HL-60 (cell line): ENCODE measurements at regions not wholly inside any gene's neighbourhood (a gene's known extent, or its start where the extent isn't known, plus 50 kb on each side); places are given as distances from the start of the nearest gene placed in this dataset.

Source experiments
- DNase-seq, 2 experiments: peaks; one replicate each; pipeline ENCODE4 v3.0.0-alpha.2; 2010 to 2020; ENCODE audit warnings: low read depth in 1 of 2, low spot score in 1 of 2
- H3K27ac ChIP-seq: fragments of 250-450 bp; sonication (Bioruptor Pico); replicated peaks from 2 replicates; pipeline ENCODE4 v1.5.1; 2020; ENCODE audit warnings: mild to moderate bottlenecking, moderate library complexity
- H3K27me3 ChIP-seq: fragments of 250-450 bp; sonication (Bioruptor Pico); 2 replicates; pipeline ENCODE4 v1.5.1; 2021; ENCODE audit warnings: mild to moderate bottlenecking, moderate library complexity; ENCODE audit not compliant: insufficient read depth, poor library complexity, severe bottlenecking
- H3K4me3 ChIP-seq: replicated peaks from 2 replicates; pipeline ENCODE4 v1.5.1; 2011; ENCODE audit warnings: mild to moderate bottlenecking, control low read depth, low read length; ENCODE audit not compliant: insufficient read depth
- GABPA ChIP-seq: IDR thresholded peaks from 2 replicates; pipeline ENCODE4 v1.6.1; 2012; ENCODE audit warnings: low read depth
- POLR2AphosphoS5 ChIP-seq: IDR thresholded peaks from 2 replicates; pipeline ENCODE4 v1.6.1; 2012; ENCODE audit warnings: low read depth
- SPI1 ChIP-seq: IDR thresholded peaks from 2 replicates; pipeline ENCODE4 v1.6.1; 2012; ENCODE audit warnings: low read depth, mild to moderate bottlenecking, borderline replicate concordance
- TF ChIP-seq, protein P1 (sequence below): IDR thresholded peaks from 2 replicates; pipeline ENCODE4 v1.6.1; 2012; ENCODE audit warnings: low read depth; ENCODE audit not compliant: insufficient replicate concordance
- TF ChIP-seq, protein P2 (sequence below): IDR thresholded peaks from one replicate; pipeline ENCODE4 v1.5.1; 2011; ENCODE audit warnings: low read length, control low read depth, inconsistent platforms; ENCODE audit not compliant: insufficient read depth

DNA sequence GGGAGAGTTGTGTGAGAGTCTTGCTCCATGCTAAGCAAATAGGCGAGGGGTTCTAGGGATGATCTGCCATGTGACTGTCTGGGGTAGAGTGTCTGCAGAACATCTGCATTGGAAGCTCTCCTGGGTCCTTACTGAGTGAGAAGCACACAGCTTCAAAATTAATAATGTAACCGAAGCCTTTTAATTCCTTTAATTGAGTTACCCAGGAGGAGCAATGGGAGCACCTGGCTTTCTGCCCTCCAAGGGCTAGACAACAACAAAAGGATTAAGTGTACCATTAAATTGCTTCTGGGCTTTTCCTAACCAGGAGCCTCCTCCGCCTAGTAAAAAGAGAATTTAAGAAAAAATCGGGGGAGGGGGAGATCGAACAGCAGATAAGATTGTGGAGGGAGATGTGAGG, 102.0 kb upstream of the TBX20 start:
- H3K4me3 ChIP-seq = no peak overlapping the region
- H3K27ac ChIP-seq = no peak overlapping the region
- no peaks in the 10 kb centered on the region for H3K27me3 ChIP-seq
- no peak for TF ChIP-seq GABPA
- TF ChIP-seq, protein P1, sequence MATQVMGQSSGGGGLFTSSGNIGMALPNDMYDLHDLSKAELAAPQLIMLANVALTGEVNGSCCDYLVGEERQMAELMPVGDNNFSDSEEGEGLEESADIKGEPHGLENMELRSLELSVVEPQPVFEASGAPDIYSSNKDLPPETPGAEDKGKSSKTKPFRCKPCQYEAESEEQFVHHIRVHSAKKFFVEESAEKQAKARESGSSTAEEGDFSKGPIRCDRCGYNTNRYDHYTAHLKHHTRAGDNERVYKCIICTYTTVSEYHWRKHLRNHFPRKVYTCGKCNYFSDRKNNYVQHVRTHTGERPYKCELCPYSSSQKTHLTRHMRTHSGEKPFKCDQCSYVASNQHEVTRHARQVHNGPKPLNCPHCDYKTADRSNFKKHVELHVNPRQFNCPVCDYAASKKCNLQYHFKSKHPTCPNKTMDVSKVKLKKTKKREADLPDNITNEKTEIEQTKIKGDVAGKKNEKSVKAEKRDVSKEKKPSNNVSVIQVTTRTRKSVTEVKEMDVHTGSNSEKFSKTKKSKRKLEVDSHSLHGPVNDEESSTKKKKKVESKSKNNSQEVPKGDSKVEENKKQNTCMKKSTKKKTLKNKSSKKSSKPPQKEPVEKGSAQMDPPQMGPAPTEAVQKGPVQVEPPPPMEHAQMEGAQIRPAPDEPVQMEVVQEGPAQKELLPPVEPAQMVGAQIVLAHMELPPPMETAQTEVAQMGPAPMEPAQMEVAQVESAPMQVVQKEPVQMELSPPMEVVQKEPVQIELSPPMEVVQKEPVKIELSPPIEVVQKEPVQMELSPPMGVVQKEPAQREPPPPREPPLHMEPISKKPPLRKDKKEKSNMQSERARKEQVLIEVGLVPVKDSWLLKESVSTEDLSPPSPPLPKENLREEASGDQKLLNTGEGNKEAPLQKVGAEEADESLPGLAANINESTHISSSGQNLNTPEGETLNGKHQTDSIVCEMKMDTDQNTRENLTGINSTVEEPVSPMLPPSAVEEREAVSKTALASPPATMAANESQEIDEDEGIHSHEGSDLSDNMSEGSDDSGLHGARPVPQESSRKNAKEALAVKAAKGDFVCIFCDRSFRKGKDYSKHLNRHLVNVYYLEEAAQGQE = no peak
- TF ChIP-seq, protein P2, sequence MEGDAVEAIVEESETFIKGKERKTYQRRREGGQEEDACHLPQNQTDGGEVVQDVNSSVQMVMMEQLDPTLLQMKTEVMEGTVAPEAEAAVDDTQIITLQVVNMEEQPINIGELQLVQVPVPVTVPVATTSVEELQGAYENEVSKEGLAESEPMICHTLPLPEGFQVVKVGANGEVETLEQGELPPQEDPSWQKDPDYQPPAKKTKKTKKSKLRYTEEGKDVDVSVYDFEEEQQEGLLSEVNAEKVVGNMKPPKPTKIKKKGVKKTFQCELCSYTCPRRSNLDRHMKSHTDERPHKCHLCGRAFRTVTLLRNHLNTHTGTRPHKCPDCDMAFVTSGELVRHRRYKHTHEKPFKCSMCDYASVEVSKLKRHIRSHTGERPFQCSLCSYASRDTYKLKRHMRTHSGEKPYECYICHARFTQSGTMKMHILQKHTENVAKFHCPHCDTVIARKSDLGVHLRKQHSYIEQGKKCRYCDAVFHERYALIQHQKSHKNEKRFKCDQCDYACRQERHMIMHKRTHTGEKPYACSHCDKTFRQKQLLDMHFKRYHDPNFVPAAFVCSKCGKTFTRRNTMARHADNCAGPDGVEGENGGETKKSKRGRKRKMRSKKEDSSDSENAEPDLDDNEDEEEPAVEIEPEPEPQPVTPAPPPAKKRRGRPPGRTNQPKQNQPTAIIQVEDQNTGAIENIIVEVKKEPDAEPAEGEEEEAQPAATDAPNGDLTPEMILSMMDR = no peak
- no peak for TF ChIP-seq SPI1
- TF ChIP-seq POLR2AphosphoS5 = no peak
- no peak for DNase-seq

DNA sequence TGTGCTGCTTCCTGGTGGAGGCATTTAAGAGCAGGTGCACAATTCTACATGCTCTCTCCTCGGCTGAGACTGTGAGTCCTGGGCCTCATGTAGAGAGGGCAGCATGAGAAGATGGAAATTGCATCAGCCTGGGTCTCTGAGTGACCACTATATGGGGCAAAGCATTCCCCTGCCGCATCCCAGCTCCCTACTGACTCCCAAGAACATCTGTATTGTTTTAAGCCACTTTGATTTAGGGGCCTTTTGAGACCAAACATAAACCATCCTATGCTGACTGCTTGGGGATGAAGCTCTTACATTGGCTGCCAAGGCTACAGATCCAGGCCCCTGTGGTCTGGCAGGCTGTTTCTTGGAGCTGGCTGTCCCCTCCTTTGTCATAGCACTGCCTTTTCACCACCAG, 101.3 kb upstream of the TBX20 start:
- TF ChIP-seq, protein P2 = no peak
- TF ChIP-seq POLR2AphosphoS5 (no peak), GABPA (no peak), SPI1 (no peak)
- TF ChIP-seq, protein P1 = no peak
- Histone ChIP-seq H3K27me3 (no peaks in the 10 kb centered on the region), H3K27ac (no peak overlapping the region), H3K4me3 (no peak overlapping the region)
- no peak for DNase-seq

DNA sequence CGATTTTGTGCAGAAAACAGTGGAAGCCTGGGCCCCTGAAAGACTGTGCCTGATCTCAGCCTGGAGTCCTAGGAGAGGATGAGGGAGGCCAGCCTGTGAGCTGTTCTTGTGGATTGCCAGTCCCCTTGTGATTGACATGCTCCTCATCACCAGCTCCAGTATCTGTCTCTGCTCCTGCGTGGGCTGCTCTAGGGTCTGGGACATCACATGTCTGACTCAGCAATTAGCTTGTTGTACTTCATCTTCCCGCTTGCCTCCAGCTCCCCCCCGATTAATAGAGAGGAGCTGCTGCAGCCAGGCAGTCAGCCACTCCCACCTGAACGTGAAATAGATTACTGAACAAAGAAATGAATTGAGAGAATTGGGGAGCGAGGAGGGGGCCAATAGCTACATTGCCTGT, 99.6 kb upstream of the TBX20 start:
- Histone ChIP-seq H3K27me3 (no peaks in the 10 kb centered on the region), H3K4me3 (no peak overlapping the region), H3K27ac (no peak overlapping the region)
- TF ChIP-seq, protein P1 = no peak
- TF ChIP-seq, protein P2 = no peak
- TF ChIP-seq POLR2AphosphoS5 (no peak), GABPA (no peak), SPI1 (no peak)
- DNase-seq = no peak
